GM12878 (cell line): ENCODE measurements at regions not wholly inside any gene's neighbourhood (a gene's known extent, or its start where the extent isn't known, plus 50 kb on each side); places are given as distances from the start of the nearest gene placed in this dataset.

Source experiments
- SKIL ChIP-seq: fragments of 450-650 bp; IDR thresholded peaks from 2 replicates; pipeline ENCODE4 v1.6.1; 2017; ENCODE audit warnings: mild to moderate bottlenecking, low read depth, inconsistent platforms; ENCODE audit not compliant: poor library complexity, severe bottlenecking
- TAF1 ChIP-seq: IDR thresholded peaks from 2 replicates; pipeline ENCODE4 v1.6.1; 2011; ENCODE audit warnings: mild to moderate bottlenecking, low read depth, low read length, borderline replicate concordance
- TBL1XR1 ChIP-seq: IDR thresholded peaks from 2 replicates; pipeline ENCODE4 v1.6.1; 2012; ENCODE audit warnings: low read depth, low read length, improper control_type of control experiment

- TF ChIP-seq SKIL = no peak
- no peak for TF ChIP-seq TAF1
- TF ChIP-seq TBL1XR1 = no peak
Observed at GRCh38 chr12:83769151-83769550, 1082.4 kb downstream of the TMTC2 start.
